ENCODE measurements at regions not wholly inside any gene's neighbourhood (a gene's known extent, or its start where the extent isn't known, plus 50 kb on each side); places are given as distances from the start of the nearest gene placed in this dataset.

GRCh38 chr7:34211018-34211417 is 305.7 kb downstream of the BMPER start:
- no peak for ATAC-seq

More at GRCh38 chr7:34211018-34211417, 305.7 kb downstream of the BMPER start:
- Histone ChIP-seq H3K27ac (ENCODE audit: low read depth, low read length) (no peak overlapping the region), H3K9me3 (ENCODE audit: control insufficient read depth in 1 of 2, insufficient read depth in 1 of 2, low read depth in 1 of 2, low read length in 2 of 2) (no peaks in the 10 kb centered on the region), H3K4me1 (ENCODE audit: control insufficient read depth in 1 of 2, insufficient read depth in 2 of 2, low read length in 2 of 2) (no peaks in the 10 kb centered on the region), H3K79me2 (ENCODE audit: insufficient read depth, low read length) (no peaks in the 10 kb centered on the region), H3K4me3 (replicated peaks in 1 of 2; ENCODE audit: low read depth in 1 of 2, low read length in 2 of 2) (no peak overlapping the region), H3K9ac (ENCODE audit: low read length) (no peak overlapping the region), H3K27me3 (ENCODE audit: insufficient read depth, low read length) (no peaks in the 10 kb centered on the region), H2AFZ (ENCODE audit: low read depth, low read length, poor library complexity, severe bottlenecking) (no peak overlapping the region), H3K36me3 (ENCODE audit: control insufficient read depth in 1 of 2, insufficient read depth in 2 of 2, low read length in 2 of 2) (no peaks in the 10 kb centered on the region), H4K20me1 (ENCODE audit: insufficient read depth) (no peaks in the 10 kb centered on the region), H3K4me2 (ENCODE audit: low read length) (no peak overlapping the region), H3K9me2 (ENCODE audit: insufficient read depth) (no peaks in the 10 kb centered on the region)
- ChIA-PET POLR2A (no interaction called here), CTCF (no interaction called here), RAD21 (ENCODE audit: low non-redundant PET in 1 of 2, low total read pairs in 2 of 2, uncharacterized antibody in 2 of 2, unreplicated experiment in 2 of 2) (no interaction called here)
- TF ChIP-seq EGR1 (IDR thresholded peaks at IDR 0.05; ENCODE audit: low read depth), result no peak
- no peak for TF ChIP-seq YY1 (IDR thresholded peaks at IDR 0.05; ENCODE audit: extremely low read depth, insufficient replicate concordance, low read depth, low read length)
- TF ChIP-seq ATF3 (IDR thresholded peaks at IDR 0.05), result no peak
- no peak for TF ChIP-seq CBX3 (IDR thresholded peaks at IDR 0.05; ENCODE audit: low read depth)
- no peak for TF ChIP-seq JUND (IDR thresholded peaks at IDR 0.05)
- no peak for TF ChIP-seq FOSL1 (IDR thresholded peaks at IDR 0.05; ENCODE audit: low read depth)
- no peak for TF ChIP-seq EZH2 (IDR thresholded peaks at IDR 0.05)
- TF ChIP-seq POLR2AphosphoS5 (IDR thresholded peaks at IDR 0.05; ENCODE audit: low read depth, low read length), result no peak
- no peak for TF ChIP-seq POLR2A (IDR thresholded peaks at IDR 0.05; ENCODE audit: borderline replicate concordance, extremely low read depth, insufficient read depth, insufficient read length)
- TF ChIP-seq ELF1 (IDR thresholded peaks at IDR 0.05; ENCODE audit: borderline replicate concordance, low read depth), result no peak
- TF ChIP-seq ZFX (IDR thresholded peaks at IDR 0.05), result no peak
- no peak for TF ChIP-seq CTCF (IDR thresholded peaks at IDR 0.05 in 2 of 3, conservative IDR thresholded peaks at IDR 0.05 in 1 of 3; ENCODE audit: borderline replicate concordance in 1 of 3, insufficient read depth in 1 of 3, low read depth in 2 of 3, low read length in 2 of 3)
- TF ChIP-seq ZBTB33 (IDR thresholded peaks at IDR 0.05; ENCODE audit: extremely low read depth, insufficient replicate concordance, low read length), result no peak
- intact Hi-C loops (cut with micrococcal nuclease), result no loop called here
- DNase-seq (ENCODE audit: low read depth, low spot score), result no peak
- no TSS peak for BruUV-seq (replicated peaks)
